ENCODE measurements at regions not wholly inside any gene's neighbourhood (a gene's known extent, or its start where the extent isn't known, plus 50 kb on each side); places are given as distances from the start of the nearest gene placed in this dataset.

- H3K36me3 ChIP-seq, result no peaks in the 10 kb centered on the region
- no peaks in the 10 kb centered on the region for H3K9me3 ChIP-seq (ENCODE audit: low read depth)
- DNase-seq (ENCODE audit: low read depth in 1 of 2, low spot score in 1 of 2), result no peak
- H3K27ac ChIP-seq, result no peak overlapping the region
- H3K27me3 ChIP-seq, result no peaks in the 10 kb centered on the region
- TF ChIP-seq CTCF (IDR thresholded peaks at IDR 0.05; ENCODE audit: low read depth, low read length), result no peak
- H3K4me3 ChIP-seq, result no peak overlapping the region
- no peaks in the 10 kb centered on the region for H3K4me1 ChIP-seq (ENCODE audit: low read depth)
Measured at GRCh38 chr2:144615866-144616565, 96.1 kb upstream of the ZEB2 start.

- H3K27me3 ChIP-seq, result no peaks in the 10 kb centered on the region
- no peaks in the 10 kb centered on the region for H3K4me1 ChIP-seq (ENCODE audit: low read depth)
- H3K9me3 ChIP-seq (ENCODE audit: low read depth), result no peaks in the 10 kb centered on the region
- no peak for TF ChIP-seq CTCF (IDR thresholded peaks at IDR 0.05; ENCODE audit: low read depth, low read length)
- DNase-seq (ENCODE audit: low read depth in 1 of 2, low spot score in 1 of 2), result peak in 1 of 2 donors; percentile 78
- H3K36me3 ChIP-seq, result no peaks in the 10 kb centered on the region
- H3K4me3 ChIP-seq, result no peak overlapping the region
- no peak overlapping the region for H3K27ac ChIP-seq
Measured at GRCh38 chr2:144607891-144608521, 88.1 kb upstream of the ZEB2 start.

GRCh38 chr2:144607099-144607498, 87.2 kb upstream of the ZEB2 start:
- Histone ChIP-seq H3K36me3 (no peaks in the 10 kb centered on the region), H3K27me3 (no peaks in the 10 kb centered on the region), H3K4me3 (no peak overlapping the region), H3K9me3 (ENCODE audit: low read depth) (no peaks in the 10 kb centered on the region), H3K4me1 (ENCODE audit: low read depth) (no peaks in the 10 kb centered on the region), H3K27ac (no peak overlapping the region)
- TF ChIP-seq CTCF (IDR thresholded peaks at IDR 0.05; ENCODE audit: low read depth, low read length), result no peak
- no peak for DNase-seq (ENCODE audit: low read depth in 1 of 2, low spot score in 1 of 2)

- Histone ChIP-seq H3K36me3 (no peaks in the 10 kb centered on the region), H3K4me1 (ENCODE audit: low read depth) (no peaks in the 10 kb centered on the region), H3K27ac (no peak overlapping the region), H3K4me3 (no peak overlapping the region), H3K27me3 (no peaks in the 10 kb centered on the region), H3K9me3 (ENCODE audit: low read depth) (no peaks in the 10 kb centered on the region)
- no peak for DNase-seq (ENCODE audit: low read depth in 1 of 2, low spot score in 1 of 2)
- TF ChIP-seq CTCF (IDR thresholded peaks at IDR 0.05; ENCODE audit: low read depth, low read length), result no peak
Measured at GRCh38 chr2:144606466-144607095, 86.7 kb upstream of the ZEB2 start.

GRCh38 chr2:144605231-144605840, 85.4 kb upstream of the ZEB2 start:
- H3K27me3 ChIP-seq, result no peaks in the 10 kb centered on the region
- DNase-seq (ENCODE audit: low read depth in 1 of 2, low spot score in 1 of 2), result no peak
- H3K9me3 ChIP-seq (ENCODE audit: low read depth), result no peaks in the 10 kb centered on the region
- no peak overlapping the region for H3K27ac ChIP-seq
- H3K4me1 ChIP-seq (ENCODE audit: low read depth), result no peaks in the 10 kb centered on the region
- H3K36me3 ChIP-seq, result no peaks in the 10 kb centered on the region
- H3K4me3 ChIP-seq, result no peak overlapping the region
- no peak for TF ChIP-seq CTCF (IDR thresholded peaks at IDR 0.05; ENCODE audit: low read depth, low read length)
